Epidermal melanocyte (primary cell): ENCODE measurements at regions not wholly inside any gene's neighbourhood (a gene's known extent, or its start where the extent isn't known, plus 50 kb on each side); places are given as distances from the start of the nearest gene placed in this dataset.
"Not testable (repeated sequence)": the region's sequence is repeated elsewhere in the genome, so short reads cannot be mapped to it uniquely, and the experiment has no call there.

ENCODE experiments used
- DNase-seq: peaks from one replicate; pipeline ENCODE4 v3.0.0; 2011; ENCODE audit warnings: low spot score; ENCODE audit not compliant: insufficient read length

- no peak for DNase-seq
Observed at GRCh38 chr6:135647521-135647920, 150.0 kb upstream of the AHI1 start.

GRCh38 chr6:135651964-135652755 is 154.6 kb upstream of the AHI1 start:
- no peak for DNase-seq

GRCh38 chr6:135655055-135655454 is 157.5 kb upstream of the AHI1 start:
- no peak for DNase-seq

GRCh38 chr6:135657207-135657606 is 159.7 kb upstream of the AHI1 start:
- no peak for DNase-seq

GRCh38 chr6:135658481-135658880 is 160.9 kb upstream of the AHI1 start:
- no peak for DNase-seq

- DNase-seq: no peak
Observed at GRCh38 chr6:135658916-135659315, 161.4 kb upstream of the AHI1 start.

- DNase-seq: no peak
Observed at GRCh38 chr6:135664527-135664926, 167.0 kb upstream of the AHI1 start.

GRCh38 chr6:135665935-135666334 is 168.4 kb upstream of the AHI1 start:
- no peak for DNase-seq

GRCh38 chr6:135667691-135668455 is 170.3 kb upstream of the AHI1 start:
- peak; percentile 61 for DNase-seq

GRCh38 chr6:135672256-135672655 is 174.7 kb upstream of the AHI1 start:
- no peak for DNase-seq

GRCh38 chr6:135673501-135674309 is 176.2 kb upstream of the AHI1 start:
- no peak for DNase-seq

- DNase-seq: no peak
Observed at GRCh38 chr6:135675026-135675425, 176.5 kb upstream of the PDE7B start.

GRCh38 chr6:135675862-135676261 is 175.6 kb upstream of the PDE7B start:
- DNase-seq: no peak

- DNase-seq: no peak
Observed at GRCh38 chr6:135680964-135681913, 170.3 kb upstream of the PDE7B start.

GRCh38 chr6:135686784-135687301 is 164.7 kb upstream of the PDE7B start:
- DNase-seq: no peak

GRCh38 chr6:135688476-135688875 is 163.0 kb upstream of the PDE7B start:
- DNase-seq: not testable (repeated sequence)

- DNase-seq: no peak
Observed at GRCh38 chr6:135692426-135692825, 159.1 kb upstream of the PDE7B start.

GRCh38 chr6:135693811-135694370 is 157.6 kb upstream of the PDE7B start:
- DNase-seq: no peak

- no peak for DNase-seq
Observed at GRCh38 chr6:135699705-135700104, 151.8 kb upstream of the PDE7B start.

- DNase-seq: no peak
Observed at GRCh38 chr6:135701426-135701825, 150.1 kb upstream of the PDE7B start.
